Central memory CD8-positive, alpha-beta T cell (primary cell): ENCODE measurements at regions not wholly inside any gene's neighbourhood (a gene's known extent, or its start where the extent isn't known, plus 50 kb on each side); places are given as distances from the start of the nearest gene placed in this dataset.
"Not testable (repeated sequence)": the region's sequence is repeated elsewhere in the genome, so short reads cannot be mapped to it uniquely, and the experiment has no call there.

ENCODE experiments used
- ATAC-seq: fragments of 150-1000 bp; cut with Tn5 transposase; replicated peaks from 2 replicates; pipeline ENCODE4 v1.10.0; 2022; ENCODE audit warnings: mild to moderate bottlenecking, moderate FRiP score, moderate number of reproducible peaks; ENCODE audit not compliant: poor library complexity, severe bottlenecking; ENCODE audit errors: extremely low read depth
- DNase-seq, 2 donors: peaks; one replicate each; pipeline ENCODE4 v3.0.0; 2021; ENCODE audit warnings: low spot score in 2 of 2
- H3K27ac Mint-ChIP-seq: one replicate; pipeline ENCODE4 v1.8.0; 2022; ENCODE audit warnings: low read depth, mild to moderate bottlenecking, moderate library complexity, mixed read lengths
- H3K27me3 Mint-ChIP-seq: one replicate; pipeline ENCODE4 v1.8.0; 2022; ENCODE audit warnings: mixed read lengths
- H3K36me3 Mint-ChIP-seq: one replicate; pipeline ENCODE4 v1.8.0; 2022; ENCODE audit warnings: mild to moderate bottlenecking, moderate library complexity, mixed read lengths; ENCODE audit not compliant: insufficient read depth
- H3K4me1 Mint-ChIP-seq: one replicate; pipeline ENCODE4 v1.8.0; 2022; ENCODE audit warnings: mixed read lengths
- H3K4me3 Mint-ChIP-seq: one replicate; pipeline ENCODE4 v1.8.0; 2022; ENCODE audit warnings: mild to moderate bottlenecking, moderate library complexity, mixed read lengths
- H3K9me3 Mint-ChIP-seq: one replicate; pipeline ENCODE4 v1.8.0; 2022; ENCODE audit warnings: mixed read lengths

DNA sequence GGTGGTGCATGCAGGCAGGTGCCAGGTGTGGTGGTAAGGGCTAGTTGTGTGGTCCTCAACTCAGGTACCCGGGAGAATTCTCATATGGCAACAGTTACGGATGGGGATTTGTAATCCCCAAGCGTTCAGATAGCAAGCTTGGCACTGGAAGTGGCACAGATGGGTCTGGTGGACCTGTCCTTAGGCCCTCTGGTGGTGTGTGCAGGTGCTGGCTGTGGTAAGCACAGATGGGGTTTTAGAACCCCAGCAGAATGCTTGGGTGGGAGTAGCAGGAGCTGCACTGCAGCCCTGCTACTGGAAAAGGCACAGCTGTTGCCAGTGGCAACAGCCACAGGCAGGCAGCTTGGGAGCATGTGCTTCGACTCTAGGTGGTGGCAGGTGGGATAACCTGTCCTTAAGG, 948.2 kb upstream of the FAM98A start:
- Mint-ChIP-seq H3K36me3 (no peaks in the 10 kb centered on the region), H3K27ac (no peak overlapping the region), H3K4me3 (no peak overlapping the region), H3K27me3 (no peaks in the 10 kb centered on the region), H3K9me3 (peaks cover 37% of the 10 kb centered on the region), H3K4me1 (no peaks in the 10 kb centered on the region)
- no peak for ATAC-seq
- DNase-seq, result no peak

DNA sequence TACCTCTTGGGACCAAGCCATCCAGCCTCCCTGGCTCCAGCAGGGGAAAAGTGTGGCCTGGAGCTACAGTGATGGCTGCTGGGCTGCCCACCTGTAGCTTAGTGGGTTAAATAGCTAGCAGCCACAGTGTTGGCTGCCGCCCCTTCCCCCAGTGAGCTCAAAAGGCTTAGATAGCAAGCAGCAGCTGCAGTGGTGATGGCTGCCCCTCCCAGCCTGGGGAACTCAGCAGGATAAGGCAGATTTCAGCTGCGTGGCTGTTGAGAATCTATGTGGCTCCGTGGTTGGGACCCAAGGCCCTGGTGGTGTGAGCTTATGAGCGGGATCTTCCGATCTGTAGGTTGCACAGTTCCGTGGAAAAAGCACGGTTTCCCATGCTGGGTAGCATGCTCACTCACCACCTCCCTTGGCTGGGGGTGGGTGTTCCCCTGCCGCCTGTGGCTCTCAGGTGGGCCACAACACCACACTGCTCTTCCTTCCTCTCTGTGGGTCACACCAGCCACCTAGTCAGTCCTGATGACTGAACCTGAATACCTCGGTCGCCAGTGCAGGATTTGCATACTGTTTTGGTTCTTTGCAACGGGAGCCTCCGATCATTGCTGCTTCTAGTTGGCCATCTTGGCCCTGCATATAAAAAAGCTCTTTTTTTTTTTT, 946.5 kb upstream of the FAM98A start:
- Mint-ChIP-seq H3K36me3 (no peaks in the 10 kb centered on the region), H3K27me3 (no peaks in the 10 kb centered on the region), H3K4me3 (no peak overlapping the region), H3K9me3 (peaks cover 47% of the 10 kb centered on the region), H3K27ac (no peak overlapping the region), H3K4me1 (no peaks in the 10 kb centered on the region)
- ATAC-seq (no peak), DNase-seq (no peak)

DNA sequence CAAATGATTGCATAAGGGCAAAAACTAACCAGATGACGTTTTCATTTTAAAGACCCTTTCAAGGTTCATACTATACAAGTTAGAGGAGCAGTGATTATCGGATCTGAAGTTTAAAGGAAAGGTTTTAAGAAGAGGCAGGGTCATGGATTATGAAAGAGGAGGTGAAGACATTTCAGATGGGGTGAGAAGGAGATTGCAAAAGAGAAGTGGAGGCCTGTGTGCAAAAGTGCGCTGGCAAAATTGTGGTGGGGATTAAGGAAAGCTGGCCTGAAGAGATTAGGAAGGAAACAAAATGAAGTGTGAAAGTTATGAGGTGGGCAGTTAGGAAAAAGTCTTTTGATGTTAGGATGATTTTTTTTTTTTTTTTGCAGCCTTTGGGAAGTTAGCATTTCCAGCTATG, 935.7 kb upstream of the FAM98A start:
- DNase-seq (no peak), ATAC-seq (no peak)
- H3K36me3 Mint-ChIP-seq, result no peaks in the 10 kb centered on the region
- no peaks in the 10 kb centered on the region for H3K4me1 Mint-ChIP-seq
- H3K27me3 Mint-ChIP-seq, result no peaks in the 10 kb centered on the region
- peaks cover 34% of the 10 kb centered on the region for H3K9me3 Mint-ChIP-seq
- no peak overlapping the region for H3K27ac Mint-ChIP-seq
- H3K4me3 Mint-ChIP-seq, result no peak overlapping the region

DNA sequence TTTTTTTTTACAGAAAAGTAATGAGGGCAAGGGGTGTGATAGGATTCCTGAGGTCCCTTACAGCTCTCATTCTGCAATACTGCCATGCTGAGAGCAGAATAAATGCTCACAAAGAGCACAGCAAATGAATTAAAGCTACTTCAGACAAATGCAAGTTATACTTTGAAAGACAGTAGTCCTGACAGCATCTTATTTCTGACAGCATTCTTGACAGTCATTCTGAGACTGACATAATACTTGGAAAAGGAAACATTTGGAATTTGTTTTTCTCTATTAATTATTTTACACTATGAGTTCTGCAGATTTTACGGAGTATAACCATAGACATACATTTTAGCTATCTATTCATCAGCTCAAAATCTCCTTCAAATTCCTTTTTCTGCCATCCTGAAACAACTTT, 935.2 kb upstream of the FAM98A start:
- no peak for DNase-seq
- ATAC-seq, result no peak
- Mint-ChIP-seq H3K9me3 (peaks cover 29% of the 10 kb centered on the region), H3K4me1 (no peaks in the 10 kb centered on the region), H3K27ac (no peak overlapping the region), H3K4me3 (no peak overlapping the region), H3K36me3 (no peaks in the 10 kb centered on the region), H3K27me3 (no peaks in the 10 kb centered on the region)

DNA sequence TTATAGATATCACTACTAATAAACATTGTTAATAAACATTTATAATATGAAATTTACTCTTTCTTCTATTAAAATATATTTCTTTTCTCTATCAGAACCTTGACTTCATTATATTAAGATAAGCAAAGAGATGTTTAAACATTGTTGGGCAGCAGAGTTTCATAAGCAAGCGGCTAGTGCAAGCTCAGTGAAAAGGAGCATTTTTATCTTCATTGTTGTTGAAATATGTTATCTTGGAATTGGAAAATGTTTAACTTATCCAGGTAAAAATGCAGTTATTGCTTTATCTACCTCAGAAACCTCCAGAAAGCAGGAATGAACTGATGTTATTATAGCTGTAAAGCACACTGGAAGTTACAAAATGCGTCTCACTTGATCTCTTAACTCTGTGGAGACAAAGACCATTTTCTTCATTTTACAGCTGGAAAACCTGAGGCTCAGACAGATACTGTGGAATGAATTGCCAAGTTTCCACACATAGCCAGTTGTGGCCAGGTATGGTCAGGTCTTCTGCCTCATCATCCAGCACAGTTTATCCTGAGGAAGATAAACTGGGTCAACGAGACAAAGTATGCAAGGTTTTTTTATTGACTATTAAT, 934.6 kb upstream of the FAM98A start:
- H3K9me3 Mint-ChIP-seq, result peaks cover 23% of the 10 kb centered on the region
- H3K36me3 Mint-ChIP-seq, result no peaks in the 10 kb centered on the region
- H3K27ac Mint-ChIP-seq, result no peak overlapping the region
- H3K27me3 Mint-ChIP-seq, result no peaks in the 10 kb centered on the region
- no peak overlapping the region for H3K4me3 Mint-ChIP-seq
- DNase-seq, result no peak
- no peaks in the 10 kb centered on the region for H3K4me1 Mint-ChIP-seq
- ATAC-seq, result no peak

DNA sequence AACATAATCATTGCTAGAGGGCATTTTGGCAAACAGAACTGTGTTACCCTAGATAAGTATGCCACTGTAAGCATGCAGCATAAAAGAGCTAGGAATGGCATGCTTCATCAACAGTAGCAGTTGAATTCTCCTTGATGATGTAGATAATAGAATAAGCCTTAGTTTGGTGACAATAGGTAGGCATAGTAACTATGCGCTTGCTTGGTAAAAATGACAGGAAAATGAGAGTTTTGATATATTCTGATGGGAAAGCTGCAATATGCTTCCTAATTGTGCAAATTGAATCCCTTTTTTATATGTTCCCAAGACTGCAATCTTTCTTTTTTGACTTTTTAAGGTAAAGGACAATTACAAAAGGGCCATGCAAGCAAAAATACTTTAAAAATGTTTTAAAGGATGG, 930.9 kb upstream of the FAM98A start:
- ATAC-seq, result no peak
- Mint-ChIP-seq H3K36me3 (no peaks in the 10 kb centered on the region), H3K27me3 (no peaks in the 10 kb centered on the region), H3K4me1 (no peaks in the 10 kb centered on the region), H3K9me3 (peaks cover 7% of the 10 kb centered on the region), H3K4me3 (no peak overlapping the region), H3K27ac (no peak overlapping the region)
- no peak for DNase-seq

DNA sequence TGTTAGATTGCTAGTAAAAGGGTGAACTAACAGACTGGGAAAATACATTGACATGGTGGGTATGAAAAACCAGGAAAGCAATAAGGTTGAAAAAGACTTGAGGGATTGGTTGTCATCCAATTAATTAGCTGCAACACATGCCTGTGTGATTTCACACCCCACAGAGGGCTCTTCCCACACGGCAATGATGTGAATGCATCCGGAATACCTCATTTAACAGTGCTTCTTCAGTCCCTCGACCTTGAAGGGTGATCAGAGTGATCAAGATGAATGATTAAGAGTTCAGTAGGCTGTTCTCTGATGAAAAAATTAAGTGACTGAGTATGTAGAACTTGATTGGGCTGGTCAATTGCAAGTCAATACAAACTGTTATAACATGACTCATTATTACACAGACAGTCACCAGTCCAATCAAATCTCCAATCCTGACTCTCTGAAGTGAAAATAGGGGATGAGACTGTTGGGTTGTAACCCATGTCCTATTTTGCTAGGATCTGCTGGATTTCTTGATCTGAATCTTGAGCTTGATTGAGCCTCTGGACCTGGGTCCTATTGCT, 924.9 kb upstream of the FAM98A start:
- ATAC-seq (no peak), DNase-seq (no peak)
- Mint-ChIP-seq H3K9me3 (peaks cover 9% of the 10 kb centered on the region), H3K27ac (no peak overlapping the region), H3K4me1 (no peaks in the 10 kb centered on the region), H3K36me3 (no peaks in the 10 kb centered on the region), H3K4me3 (no peak overlapping the region), H3K27me3 (no peaks in the 10 kb centered on the region)

DNA sequence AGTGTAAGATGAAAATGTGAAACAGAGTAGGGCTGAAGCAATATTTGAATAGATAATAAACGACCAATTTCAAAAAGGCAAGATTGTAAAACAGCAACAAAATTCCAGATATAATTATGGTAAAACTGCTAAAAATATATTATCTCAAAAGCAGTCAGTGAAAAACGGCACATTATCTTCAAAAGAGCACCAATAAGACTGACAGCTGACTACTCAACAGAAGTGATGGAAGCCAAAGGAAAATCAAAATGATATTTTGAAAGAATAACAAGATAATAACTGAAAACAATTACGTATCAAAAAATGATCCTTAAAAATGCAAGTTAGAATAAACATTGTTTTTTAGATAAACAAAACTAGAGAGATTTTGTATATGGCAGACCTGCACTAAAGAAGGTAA, 920.6 kb upstream of the FAM98A start:
- Mint-ChIP-seq H3K27ac (no peak overlapping the region), H3K9me3 (peaks cover 14% of the 10 kb centered on the region), H3K27me3 (no peaks in the 10 kb centered on the region), H3K36me3 (no peaks in the 10 kb centered on the region), H3K4me3 (no peak overlapping the region), H3K4me1 (no peaks in the 10 kb centered on the region)
- no peak for DNase-seq
- ATAC-seq, result no peak

DNA sequence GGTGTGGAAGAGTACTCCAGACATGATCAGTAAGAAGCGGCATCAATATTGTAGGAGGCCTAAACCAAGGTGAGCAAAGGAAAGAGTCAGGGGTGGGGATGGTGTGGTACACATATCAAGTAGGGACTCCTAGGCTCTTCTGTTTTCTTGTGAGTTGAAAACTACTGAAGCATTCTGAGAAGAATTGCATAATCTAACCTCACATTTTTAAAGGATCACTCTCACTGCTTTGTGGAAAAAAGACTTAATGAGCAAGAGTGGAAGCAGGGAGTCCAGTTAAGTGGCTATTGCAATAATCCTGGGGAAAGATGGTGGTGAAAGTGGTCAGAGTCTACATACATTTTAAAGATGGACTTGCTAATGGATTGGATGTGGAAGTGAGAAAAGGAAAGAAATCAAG, 899.5 kb upstream of the FAM98A start:
- H3K27me3 Mint-ChIP-seq, result no peaks in the 10 kb centered on the region
- no peaks in the 10 kb centered on the region for H3K36me3 Mint-ChIP-seq
- no peak for DNase-seq
- ATAC-seq, result no peak
- no peak overlapping the region for H3K27ac Mint-ChIP-seq
- H3K4me1 Mint-ChIP-seq, result no peaks in the 10 kb centered on the region
- no peak overlapping the region for H3K4me3 Mint-ChIP-seq
- H3K9me3 Mint-ChIP-seq, result no peaks in the 10 kb centered on the region

DNA sequence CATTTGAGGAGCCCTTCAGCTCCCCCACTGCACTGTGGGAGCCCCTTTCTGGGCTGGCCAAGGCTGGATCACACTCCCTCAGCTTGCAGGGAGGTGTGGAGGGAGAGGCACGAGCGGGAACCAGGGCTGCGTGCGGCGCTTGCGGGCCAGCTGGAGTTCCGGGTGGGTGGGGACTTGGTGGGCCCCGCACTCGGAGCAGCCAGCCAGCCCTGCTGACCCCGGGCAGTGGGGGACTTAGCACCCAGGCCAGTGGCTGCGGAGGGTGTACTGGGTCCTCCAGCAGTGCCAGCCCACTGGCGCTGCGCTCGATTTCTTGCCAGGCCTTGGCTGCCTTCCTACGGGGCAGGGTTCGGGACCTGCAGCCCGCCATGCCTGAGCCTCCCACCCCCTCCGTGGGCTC, 895.1 kb upstream of the FAM98A start:
- not testable (repeated sequence) for H3K9me3 Mint-ChIP-seq, H3K4me1 Mint-ChIP-seq, H3K36me3 Mint-ChIP-seq

DNA sequence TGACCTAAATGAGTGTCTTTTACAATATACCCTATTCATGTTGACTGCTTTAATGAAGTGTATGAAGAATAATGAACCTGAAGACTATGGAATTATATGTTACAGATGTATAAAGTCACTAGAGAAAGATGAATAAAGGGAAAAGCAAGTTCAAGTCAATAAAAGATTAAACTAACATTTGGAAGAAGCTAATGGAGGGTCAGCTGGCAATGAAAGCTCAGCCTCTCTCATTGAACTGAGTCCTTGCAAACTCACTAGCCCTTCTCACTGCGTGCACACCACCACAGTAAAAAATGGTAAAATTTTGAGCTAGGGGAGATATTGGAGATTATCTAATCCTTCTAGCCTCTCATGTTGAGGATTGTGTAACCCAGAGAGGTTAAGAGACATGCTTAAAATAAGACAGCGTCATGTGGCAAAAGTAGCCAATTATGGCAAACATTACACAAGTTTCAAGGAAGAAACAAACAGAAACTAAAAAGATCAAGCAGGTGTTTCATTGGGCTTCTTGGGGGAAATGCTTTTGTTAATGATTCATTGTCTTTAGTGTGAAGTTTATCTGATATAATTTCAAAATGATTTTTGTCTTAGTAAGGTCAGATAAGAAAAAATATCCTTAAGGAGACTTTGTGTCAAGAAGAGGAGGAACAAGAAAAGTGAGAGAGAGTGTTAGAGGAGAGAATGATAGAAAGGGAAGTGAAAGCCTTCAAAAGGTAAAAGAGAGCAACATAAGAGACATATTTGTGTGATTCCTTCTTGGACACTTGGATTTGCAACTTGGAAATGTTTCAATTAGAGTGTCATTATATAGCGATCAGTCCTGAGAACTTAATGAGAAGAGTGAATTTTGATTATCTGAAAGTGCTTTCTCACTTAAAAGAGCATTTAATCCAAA, 893.7 kb upstream of the FAM98A start:
- H3K36me3 Mint-ChIP-seq, result no peaks in the 10 kb centered on the region
- no peak for DNase-seq
- no peaks in the 10 kb centered on the region for H3K9me3 Mint-ChIP-seq
- no peak overlapping the region for H3K27ac Mint-ChIP-seq
- no peaks in the 10 kb centered on the region for H3K27me3 Mint-ChIP-seq
- ATAC-seq, result no peak
- no peak overlapping the region for H3K4me3 Mint-ChIP-seq
- H3K4me1 Mint-ChIP-seq, result no peaks in the 10 kb centered on the region

More for the DNA sequence above, 895.1 kb upstream of the FAM98A start:
- not testable (repeated sequence) for ATAC-seq, H3K4me3 Mint-ChIP-seq, H3K27me3 Mint-ChIP-seq, DNase-seq, H3K27ac Mint-ChIP-seq

DNA sequence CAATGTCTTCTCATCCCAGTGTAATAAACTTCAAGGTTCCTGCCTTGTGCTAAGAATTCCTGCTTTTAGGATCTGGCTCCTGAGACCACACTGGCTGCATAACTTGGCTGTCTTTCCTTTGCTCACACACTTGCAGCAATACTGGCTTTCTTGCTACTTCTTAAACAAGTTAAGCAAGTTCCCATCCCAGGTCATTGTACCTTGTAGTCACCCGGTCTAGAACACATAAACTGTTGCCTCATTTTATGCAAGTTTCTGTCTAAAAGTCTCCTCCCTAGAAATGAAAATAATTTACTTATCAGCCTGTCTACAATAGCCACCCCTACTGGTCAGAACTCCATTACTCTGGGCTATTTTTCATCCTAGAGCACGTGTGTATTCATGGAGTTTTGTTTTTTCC, 887.9 kb upstream of the FAM98A start:
- H3K4me3 Mint-ChIP-seq, result no peak overlapping the region
- no peaks in the 10 kb centered on the region for H3K4me1 Mint-ChIP-seq
- no peaks in the 10 kb centered on the region for H3K9me3 Mint-ChIP-seq
- no peaks in the 10 kb centered on the region for H3K27me3 Mint-ChIP-seq
- no peak for ATAC-seq
- no peak for DNase-seq
- H3K27ac Mint-ChIP-seq, result no peak overlapping the region
- no peaks in the 10 kb centered on the region for H3K36me3 Mint-ChIP-seq

DNA sequence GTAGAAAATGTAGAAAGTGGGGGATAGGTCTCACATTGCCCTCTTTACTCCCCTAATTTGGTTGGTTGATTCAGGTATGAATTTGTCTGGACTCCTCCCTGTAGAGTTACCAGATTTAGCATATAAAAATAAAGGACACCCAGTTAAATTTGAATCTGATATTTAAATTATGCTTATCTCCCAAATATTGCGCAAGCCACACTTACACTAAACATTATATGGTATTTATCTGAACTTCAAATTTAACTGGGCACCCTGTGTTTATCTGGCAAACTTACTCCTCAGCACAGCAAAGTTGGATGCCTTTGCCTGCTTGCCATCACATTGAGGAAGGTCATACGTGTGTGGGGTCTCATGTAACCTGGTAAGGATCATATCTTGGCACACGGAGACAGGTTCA, 882.4 kb upstream of the FAM98A start:
- no peaks in the 10 kb centered on the region for H3K9me3 Mint-ChIP-seq
- no peaks in the 10 kb centered on the region for H3K4me1 Mint-ChIP-seq
- no peak overlapping the region for H3K4me3 Mint-ChIP-seq
- no peaks in the 10 kb centered on the region for H3K36me3 Mint-ChIP-seq
- DNase-seq (no peak), ATAC-seq (no peak)
- H3K27ac Mint-ChIP-seq, result no peak overlapping the region
- H3K27me3 Mint-ChIP-seq, result no peaks in the 10 kb centered on the region
